HL-60 (cell line): ENCODE measurements at regions not wholly inside any gene's neighbourhood (a gene's known extent, or its start where the extent isn't known, plus 50 kb on each side); places are given as distances from the start of the nearest gene placed in this dataset.

Experiments used
- DNase-seq, 2 experiments: peaks; one replicate each; pipeline ENCODE4 v3.0.0-alpha.2; 2010 to 2020; ENCODE audit warnings: low read depth in 1 of 2, low spot score in 1 of 2
- H3K27ac ChIP-seq: fragments of 250-450 bp; sonication (Bioruptor Pico); replicated peaks from 2 replicates; pipeline ENCODE4 v1.5.1; 2020; ENCODE audit warnings: mild to moderate bottlenecking, moderate library complexity
- H3K27me3 ChIP-seq: fragments of 250-450 bp; sonication (Bioruptor Pico); 2 replicates; pipeline ENCODE4 v1.5.1; 2021; ENCODE audit warnings: mild to moderate bottlenecking, moderate library complexity; ENCODE audit not compliant: insufficient read depth, poor library complexity, severe bottlenecking
- H3K4me3 ChIP-seq: replicated peaks from 2 replicates; pipeline ENCODE4 v1.5.1; 2011; ENCODE audit warnings: mild to moderate bottlenecking, control low read depth, low read length; ENCODE audit not compliant: insufficient read depth
- GABPA ChIP-seq: IDR thresholded peaks from 2 replicates; pipeline ENCODE4 v1.6.1; 2012; ENCODE audit warnings: low read depth
- POLR2AphosphoS5 ChIP-seq: IDR thresholded peaks from 2 replicates; pipeline ENCODE4 v1.6.1; 2012; ENCODE audit warnings: low read depth
- SPI1 ChIP-seq: IDR thresholded peaks from 2 replicates; pipeline ENCODE4 v1.6.1; 2012; ENCODE audit warnings: low read depth, mild to moderate bottlenecking, borderline replicate concordance
- TF ChIP-seq, protein P1 (sequence below): IDR thresholded peaks from one replicate; pipeline ENCODE4 v1.5.1; 2011; ENCODE audit warnings: low read length, control low read depth, inconsistent platforms; ENCODE audit not compliant: insufficient read depth
- TF ChIP-seq, protein P2 (sequence below): IDR thresholded peaks from 2 replicates; pipeline ENCODE4 v1.6.1; 2012; ENCODE audit warnings: low read depth; ENCODE audit not compliant: insufficient replicate concordance

- no peak overlapping the region for H3K4me3 ChIP-seq
- TF ChIP-seq POLR2AphosphoS5 (no peak), GABPA (no peak), SPI1 (no peak)
- TF ChIP-seq, protein P1, sequence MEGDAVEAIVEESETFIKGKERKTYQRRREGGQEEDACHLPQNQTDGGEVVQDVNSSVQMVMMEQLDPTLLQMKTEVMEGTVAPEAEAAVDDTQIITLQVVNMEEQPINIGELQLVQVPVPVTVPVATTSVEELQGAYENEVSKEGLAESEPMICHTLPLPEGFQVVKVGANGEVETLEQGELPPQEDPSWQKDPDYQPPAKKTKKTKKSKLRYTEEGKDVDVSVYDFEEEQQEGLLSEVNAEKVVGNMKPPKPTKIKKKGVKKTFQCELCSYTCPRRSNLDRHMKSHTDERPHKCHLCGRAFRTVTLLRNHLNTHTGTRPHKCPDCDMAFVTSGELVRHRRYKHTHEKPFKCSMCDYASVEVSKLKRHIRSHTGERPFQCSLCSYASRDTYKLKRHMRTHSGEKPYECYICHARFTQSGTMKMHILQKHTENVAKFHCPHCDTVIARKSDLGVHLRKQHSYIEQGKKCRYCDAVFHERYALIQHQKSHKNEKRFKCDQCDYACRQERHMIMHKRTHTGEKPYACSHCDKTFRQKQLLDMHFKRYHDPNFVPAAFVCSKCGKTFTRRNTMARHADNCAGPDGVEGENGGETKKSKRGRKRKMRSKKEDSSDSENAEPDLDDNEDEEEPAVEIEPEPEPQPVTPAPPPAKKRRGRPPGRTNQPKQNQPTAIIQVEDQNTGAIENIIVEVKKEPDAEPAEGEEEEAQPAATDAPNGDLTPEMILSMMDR = no peak
- TF ChIP-seq, protein P2, sequence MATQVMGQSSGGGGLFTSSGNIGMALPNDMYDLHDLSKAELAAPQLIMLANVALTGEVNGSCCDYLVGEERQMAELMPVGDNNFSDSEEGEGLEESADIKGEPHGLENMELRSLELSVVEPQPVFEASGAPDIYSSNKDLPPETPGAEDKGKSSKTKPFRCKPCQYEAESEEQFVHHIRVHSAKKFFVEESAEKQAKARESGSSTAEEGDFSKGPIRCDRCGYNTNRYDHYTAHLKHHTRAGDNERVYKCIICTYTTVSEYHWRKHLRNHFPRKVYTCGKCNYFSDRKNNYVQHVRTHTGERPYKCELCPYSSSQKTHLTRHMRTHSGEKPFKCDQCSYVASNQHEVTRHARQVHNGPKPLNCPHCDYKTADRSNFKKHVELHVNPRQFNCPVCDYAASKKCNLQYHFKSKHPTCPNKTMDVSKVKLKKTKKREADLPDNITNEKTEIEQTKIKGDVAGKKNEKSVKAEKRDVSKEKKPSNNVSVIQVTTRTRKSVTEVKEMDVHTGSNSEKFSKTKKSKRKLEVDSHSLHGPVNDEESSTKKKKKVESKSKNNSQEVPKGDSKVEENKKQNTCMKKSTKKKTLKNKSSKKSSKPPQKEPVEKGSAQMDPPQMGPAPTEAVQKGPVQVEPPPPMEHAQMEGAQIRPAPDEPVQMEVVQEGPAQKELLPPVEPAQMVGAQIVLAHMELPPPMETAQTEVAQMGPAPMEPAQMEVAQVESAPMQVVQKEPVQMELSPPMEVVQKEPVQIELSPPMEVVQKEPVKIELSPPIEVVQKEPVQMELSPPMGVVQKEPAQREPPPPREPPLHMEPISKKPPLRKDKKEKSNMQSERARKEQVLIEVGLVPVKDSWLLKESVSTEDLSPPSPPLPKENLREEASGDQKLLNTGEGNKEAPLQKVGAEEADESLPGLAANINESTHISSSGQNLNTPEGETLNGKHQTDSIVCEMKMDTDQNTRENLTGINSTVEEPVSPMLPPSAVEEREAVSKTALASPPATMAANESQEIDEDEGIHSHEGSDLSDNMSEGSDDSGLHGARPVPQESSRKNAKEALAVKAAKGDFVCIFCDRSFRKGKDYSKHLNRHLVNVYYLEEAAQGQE = no peak
- no peaks in the 10 kb centered on the region for H3K27me3 ChIP-seq
Measured at GRCh38 chr7:153385502-153385901, 626.0 kb downstream of the ACTR3B start.

DNA sequence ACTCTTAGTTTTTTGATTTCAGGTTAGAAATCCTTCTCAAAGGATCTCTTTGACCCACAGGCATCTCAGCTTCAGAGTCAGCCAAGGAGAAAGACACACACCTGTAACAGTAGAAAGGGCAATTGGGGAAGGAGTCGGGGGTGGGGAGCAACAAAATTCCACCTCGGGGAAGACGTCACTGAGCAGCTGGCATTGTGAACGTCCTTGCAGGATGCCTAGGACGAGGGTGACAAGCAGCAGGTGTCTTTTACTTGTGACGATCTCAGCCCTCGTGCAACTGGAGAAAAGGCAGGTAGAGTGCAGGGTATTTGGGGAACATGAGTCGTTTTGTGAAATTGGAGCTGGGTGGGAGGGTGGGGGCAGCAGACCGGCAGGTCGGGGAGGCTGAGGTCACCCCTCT, 627.0 kb downstream of the ACTR3B start:
- Histone ChIP-seq H3K27me3 (no peaks in the 10 kb centered on the region), H3K27ac (no peak overlapping the region), H3K4me3 (no peak overlapping the region)
- DNase-seq = no peak
- TF ChIP-seq, protein P2 = no peak
- TF ChIP-seq GABPA = no peak
- no peak for TF ChIP-seq SPI1
- TF ChIP-seq, protein P1 = no peak
- TF ChIP-seq POLR2AphosphoS5 = no peak

More at GRCh38 chr7:153385502-153385901, 626.0 kb downstream of the ACTR3B start:
- no peak overlapping the region for H3K27ac ChIP-seq
- no peak for DNase-seq

DNA sequence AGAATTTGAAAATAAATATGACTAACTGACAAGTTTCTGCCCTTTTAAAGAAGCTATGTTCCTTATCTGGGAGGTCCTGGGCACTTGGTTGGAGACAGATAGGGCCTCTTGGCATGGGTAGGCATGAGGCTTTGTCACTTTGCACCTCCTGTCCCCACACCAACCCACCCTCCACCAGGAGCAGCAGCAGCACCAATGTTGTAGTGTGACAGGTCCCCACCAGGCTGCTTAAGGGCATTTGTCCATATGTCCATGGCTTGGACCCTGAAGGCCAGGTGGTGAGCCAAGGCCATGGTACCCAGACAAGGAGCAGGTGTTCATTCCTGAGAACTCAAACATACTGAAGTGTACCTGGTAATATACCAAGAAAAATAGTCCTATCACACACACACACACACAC, 629.1 kb downstream of the ACTR3B start:
- H3K4me3 ChIP-seq = no peak overlapping the region
- no peaks in the 10 kb centered on the region for H3K27me3 ChIP-seq
- no peak overlapping the region for H3K27ac ChIP-seq
- no peak for DNase-seq
- no peak for TF ChIP-seq POLR2AphosphoS5
- no peak for TF ChIP-seq SPI1
- no peak for TF ChIP-seq GABPA
- TF ChIP-seq, protein P1 = no peak
- TF ChIP-seq, protein P2 = no peak
